ENCODE measurements at regions not wholly inside any gene's neighbourhood (a gene's known extent, or its start where the extent isn't known, plus 50 kb on each side); places are given as distances from the start of the nearest gene placed in this dataset.
"Not testable (repeated sequence)": the region's sequence is repeated elsewhere in the genome, so short reads cannot be mapped to it uniquely, and the experiment has no call there.

DNA sequence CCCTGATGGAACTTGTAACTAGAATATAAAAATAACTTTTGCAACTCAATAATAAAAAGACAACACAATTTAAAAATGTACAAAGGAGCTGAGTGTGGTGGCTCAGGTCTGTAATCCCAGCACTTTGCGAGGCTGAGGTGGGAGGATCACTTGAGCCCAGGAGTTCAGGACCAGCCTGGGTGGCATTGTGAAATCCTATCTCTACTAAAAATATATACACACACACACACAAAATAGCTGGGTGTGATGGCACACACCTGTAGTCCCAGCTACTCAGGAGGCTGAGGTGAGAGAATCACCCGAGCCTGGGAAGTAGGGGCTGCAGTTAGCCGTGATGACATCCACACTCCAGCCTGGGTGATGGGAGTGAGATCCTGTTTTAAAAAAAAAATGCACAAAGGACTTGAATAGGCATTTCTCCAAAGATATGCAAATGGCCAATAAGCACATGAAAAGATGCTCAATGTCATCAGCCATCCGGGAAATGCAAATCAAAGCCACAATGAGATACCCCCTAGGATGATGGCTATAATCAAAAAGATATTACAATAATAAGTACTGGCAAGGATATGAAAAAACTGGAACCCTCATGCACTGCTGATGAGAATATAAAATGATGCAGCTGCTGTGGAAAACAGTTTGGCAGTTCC lies 59.8 kb upstream of the SEPTIN5 start:
- ATAC-seq (no peak), DNase-seq (no peak)
- H3K4me1 Mint-ChIP-seq = no peaks in the 10 kb centered on the region
- H3K4me3 Mint-ChIP-seq = no peak overlapping the region
- no peak overlapping the region for H3K27ac Mint-ChIP-seq
- H3K27me3 Mint-ChIP-seq = peaks cover 7% of the 10 kb centered on the region
- peaks cover under 1% of the 10 kb centered on the region for H3K9me3 Mint-ChIP-seq
- peaks cover 1% of the 10 kb centered on the region for H3K36me3 Mint-ChIP-seq (ENCODE audit: low read depth)

DNA sequence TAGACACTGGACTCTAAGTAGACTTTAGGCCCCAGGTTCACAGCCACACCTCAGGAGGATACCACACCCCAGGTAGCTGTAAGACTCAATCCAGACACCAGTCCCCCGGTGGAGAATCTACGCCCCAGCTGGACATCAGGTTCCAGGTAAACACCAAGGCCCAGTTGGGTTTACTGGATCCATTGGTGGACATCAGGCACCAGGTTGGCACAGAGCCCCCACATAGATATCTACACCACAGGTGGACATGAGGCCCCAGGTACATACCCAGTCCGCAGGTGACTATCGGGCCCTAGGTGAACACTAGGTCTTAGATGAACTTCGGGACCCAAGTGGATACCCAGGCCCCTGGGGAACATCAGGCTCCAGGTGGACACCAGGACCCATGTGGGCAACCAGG lies 58.9 kb upstream of the SEPTIN5 start:
- H3K27me3 Mint-ChIP-seq = peaks cover 5% of the 10 kb centered on the region
- no peak overlapping the region for H3K27ac Mint-ChIP-seq
- DNase-seq (no peak), ATAC-seq (no peak)
- no peaks in the 10 kb centered on the region for H3K4me1 Mint-ChIP-seq
- H3K9me3 Mint-ChIP-seq = no peaks in the 10 kb centered on the region
- H3K36me3 Mint-ChIP-seq (ENCODE audit: low read depth) = peaks cover 1% of the 10 kb centered on the region
- H3K4me3 Mint-ChIP-seq = no peak overlapping the region

DNA sequence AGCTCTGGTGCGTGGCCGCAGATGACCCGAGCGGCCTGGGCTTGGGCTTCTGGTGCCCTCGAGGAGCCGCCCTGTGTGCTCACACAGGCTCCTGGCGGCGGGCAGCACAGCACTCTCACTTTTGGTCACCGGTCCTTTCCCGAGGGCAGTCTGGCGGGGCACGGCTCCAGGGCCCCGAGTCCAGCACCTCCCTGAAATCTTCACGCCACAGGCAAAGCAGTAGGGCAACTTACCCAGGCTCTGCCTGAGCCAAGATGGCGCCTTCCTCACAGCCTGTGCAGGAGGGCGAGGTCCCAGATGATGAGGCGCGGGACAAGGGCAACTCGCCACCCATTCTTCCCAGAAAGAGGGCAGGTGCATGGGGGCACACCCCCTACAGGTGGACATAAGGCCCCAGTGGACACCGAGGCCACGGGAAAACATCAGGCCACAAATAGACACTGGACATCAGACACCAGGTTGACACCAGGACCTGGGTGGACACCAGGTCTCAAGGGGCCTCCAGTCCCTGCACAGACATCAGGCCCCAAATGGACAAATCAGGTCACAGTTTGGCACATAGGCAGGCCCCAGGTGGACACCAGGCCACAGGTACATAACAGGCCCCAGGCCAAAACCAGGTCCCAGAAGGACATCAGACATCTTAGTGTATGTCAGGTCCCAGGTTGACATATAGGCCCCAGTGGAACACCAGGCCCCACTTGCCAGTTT lies 57.6 kb upstream of the SEPTIN5 start:
- Mint-ChIP-seq H3K4me3 (no peak overlapping the region), H3K27ac (no peak overlapping the region), H3K36me3 (ENCODE audit: low read depth) (peaks cover 1% of the 10 kb centered on the region), H3K9me3 (no peaks in the 10 kb centered on the region), H3K4me1 (no peaks in the 10 kb centered on the region), H3K27me3 (no peaks in the 10 kb centered on the region)
- no peak for ATAC-seq
- no peak for DNase-seq

DNA sequence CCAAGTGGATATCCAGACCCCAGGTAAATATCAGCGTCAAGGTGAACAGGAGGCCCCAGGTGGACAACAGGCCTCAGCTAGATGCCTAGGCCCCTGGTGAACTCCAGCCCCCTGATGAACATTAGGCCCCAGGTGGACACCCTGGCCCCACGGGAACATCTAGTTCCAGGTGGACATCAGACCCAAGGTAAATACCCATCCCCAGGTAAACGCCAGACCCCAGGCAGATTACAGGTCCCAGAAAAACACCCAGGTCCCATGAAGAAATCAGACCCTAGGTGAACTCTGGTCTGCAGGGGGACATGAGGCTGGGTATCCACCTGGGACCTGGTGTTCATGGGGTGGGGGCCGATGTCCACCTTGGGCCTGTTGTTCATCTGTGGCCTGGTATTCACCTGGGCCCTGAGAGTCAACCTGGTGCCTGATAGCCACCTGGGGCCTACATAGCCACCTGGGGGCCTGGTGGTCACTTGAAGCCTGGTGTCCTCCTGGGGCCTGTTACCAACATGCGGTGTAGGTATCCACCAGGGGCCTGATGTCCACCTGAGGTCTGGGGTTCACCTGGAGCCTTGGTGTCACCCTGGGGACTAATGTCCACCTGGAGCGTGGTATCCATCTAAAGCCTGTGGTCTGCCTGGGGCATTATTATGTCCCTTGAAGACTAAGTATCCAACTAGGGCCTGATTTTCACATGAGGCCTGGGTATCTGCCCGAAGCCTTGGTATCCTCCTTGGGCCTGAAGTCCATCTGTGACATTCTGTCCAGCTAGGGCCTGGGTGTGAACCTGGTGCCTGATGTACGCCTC lies 56.8 kb upstream of the SEPTIN5 start:
- H3K4me1 Mint-ChIP-seq = no peaks in the 10 kb centered on the region
- H3K36me3 Mint-ChIP-seq (ENCODE audit: low read depth) = peaks cover 1% of the 10 kb centered on the region
- no peaks in the 10 kb centered on the region for H3K27me3 Mint-ChIP-seq
- H3K27ac Mint-ChIP-seq = no peak overlapping the region
- ATAC-seq (no peak), DNase-seq (no peak)
- H3K9me3 Mint-ChIP-seq = no peaks in the 10 kb centered on the region
- no peak overlapping the region for H3K4me3 Mint-ChIP-seq

DNA sequence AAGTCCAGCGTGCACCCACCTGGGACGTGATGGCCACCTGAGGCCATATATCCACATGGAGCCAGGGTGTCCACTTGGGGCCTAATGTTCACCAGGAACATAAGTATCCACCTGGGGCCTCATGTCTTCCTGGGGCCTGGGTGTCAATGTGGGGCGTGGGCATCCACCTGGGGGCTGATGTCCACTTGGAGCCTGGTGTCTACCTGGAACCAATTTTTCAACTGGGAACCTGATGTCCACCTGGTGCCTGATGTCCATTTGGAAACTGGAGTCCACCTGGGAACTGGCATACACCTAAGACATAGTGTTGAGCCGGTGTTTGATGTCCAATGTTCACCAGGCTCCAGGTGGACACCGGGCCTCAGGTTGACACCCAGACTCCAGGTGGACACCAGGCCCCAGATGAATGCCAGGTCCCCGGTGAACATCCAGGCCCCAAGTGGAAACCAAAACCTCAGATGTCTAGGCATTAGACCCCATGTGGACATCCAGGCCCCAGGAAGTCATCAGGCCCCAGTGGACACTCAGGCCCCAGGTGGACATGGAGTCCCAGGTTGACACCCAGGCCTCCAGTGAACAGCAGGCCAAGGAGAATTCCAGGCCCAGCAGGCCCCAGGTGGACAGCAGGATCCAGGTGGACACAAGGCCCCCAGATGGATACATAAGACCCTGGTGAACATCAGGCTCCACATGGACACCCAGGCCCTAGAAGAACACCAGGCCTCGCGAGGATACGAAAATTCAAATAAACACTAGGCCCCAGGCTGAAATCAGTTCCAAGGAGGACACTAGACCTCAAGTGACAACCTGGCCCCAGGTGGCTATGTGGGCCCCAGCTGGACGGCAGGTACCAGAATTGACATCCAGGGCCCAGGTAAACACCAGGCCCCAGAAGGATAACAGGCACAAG lies 56.0 kb upstream of the SEPTIN5 start:
- H3K27ac Mint-ChIP-seq = no peak overlapping the region
- ATAC-seq (no peak), DNase-seq (no peak)
- no peaks in the 10 kb centered on the region for H3K27me3 Mint-ChIP-seq
- H3K4me3 Mint-ChIP-seq = no peak overlapping the region
- H3K4me1 Mint-ChIP-seq = no peaks in the 10 kb centered on the region
- no peaks in the 10 kb centered on the region for H3K9me3 Mint-ChIP-seq
- peaks cover 1% of the 10 kb centered on the region for H3K36me3 Mint-ChIP-seq (ENCODE audit: low read depth)

DNA sequence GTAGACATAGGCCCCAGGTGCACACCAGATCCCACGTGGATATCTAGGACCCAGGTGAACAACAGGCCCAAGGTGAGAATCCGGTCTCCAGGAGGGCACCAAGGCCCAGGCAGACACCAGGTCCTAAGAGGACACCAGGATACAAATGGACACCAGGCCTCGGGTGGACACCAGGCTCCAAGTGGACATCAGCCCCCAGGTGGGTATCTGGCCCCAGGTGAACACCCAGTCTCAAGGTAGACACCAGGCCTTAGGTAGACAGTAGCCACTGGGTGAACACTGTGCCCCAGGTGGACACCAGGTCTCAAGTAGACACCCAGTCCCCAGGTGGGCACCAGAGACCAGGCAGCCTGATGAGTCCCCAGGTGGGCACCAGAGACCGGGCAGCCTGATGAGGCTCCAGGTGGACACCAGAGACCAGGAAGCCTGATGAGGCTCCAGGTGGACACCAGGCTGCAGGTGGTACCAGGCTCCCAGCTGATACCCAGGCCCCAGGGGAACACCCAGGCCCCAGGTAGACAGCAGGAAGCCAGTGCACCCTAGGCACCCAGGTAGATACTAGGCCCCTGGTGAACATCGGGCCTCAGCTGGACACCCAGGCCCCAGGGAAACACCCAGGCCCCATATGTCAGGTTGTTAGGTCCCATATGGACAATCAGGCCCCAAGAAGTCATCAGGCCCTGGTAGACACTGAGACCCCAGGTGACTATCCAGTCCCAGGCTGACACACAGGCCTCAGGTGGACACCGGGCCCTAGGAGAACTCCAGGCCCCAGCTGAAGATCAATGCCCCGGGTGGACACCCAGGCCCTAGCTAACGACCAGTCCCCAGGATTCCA lies 55.1 kb upstream of the SEPTIN5 start:
- ATAC-seq (no peak), DNase-seq (no peak)
- no peak overlapping the region for H3K27ac Mint-ChIP-seq
- H3K27me3 Mint-ChIP-seq = peaks cover 2% of the 10 kb centered on the region
- no peaks in the 10 kb centered on the region for H3K9me3 Mint-ChIP-seq
- peaks cover 1% of the 10 kb centered on the region for H3K36me3 Mint-ChIP-seq (ENCODE audit: low read depth)
- H3K4me3 Mint-ChIP-seq = no peak overlapping the region
- H3K4me1 Mint-ChIP-seq = no peaks in the 10 kb centered on the region

DNA sequence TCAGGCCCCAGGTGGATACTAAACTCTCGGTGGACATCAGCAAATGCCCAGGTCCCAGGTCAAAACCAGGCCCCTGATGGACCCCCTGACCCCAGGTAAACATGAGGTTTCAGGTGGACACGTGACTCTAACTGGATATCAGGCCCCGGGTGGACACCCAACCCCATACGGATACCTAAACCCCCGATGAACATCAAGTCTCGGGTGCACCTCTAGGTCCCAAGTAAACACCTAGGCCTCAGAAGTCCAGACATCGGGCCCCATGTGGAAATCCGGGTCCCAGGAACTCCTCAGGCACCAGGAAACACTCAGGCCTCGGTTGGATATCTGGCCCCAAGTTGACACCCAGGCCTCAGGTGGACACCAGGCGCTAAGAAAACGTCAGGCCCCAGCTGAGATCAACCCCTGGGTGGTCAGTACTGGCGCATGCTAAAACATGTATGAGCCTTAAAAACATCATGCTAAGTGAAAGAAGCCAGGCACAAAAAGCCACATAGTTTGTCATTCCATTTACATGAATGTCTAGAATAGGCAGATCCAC lies 54.4 kb upstream of the SEPTIN5 start:
- ATAC-seq (no peak), DNase-seq (no peak)
- Mint-ChIP-seq H3K4me1 (no peaks in the 10 kb centered on the region), H3K9me3 (no peaks in the 10 kb centered on the region), H3K4me3 (no peak overlapping the region), H3K27ac (no peak overlapping the region), H3K36me3 (ENCODE audit: low read depth) (peaks cover 1% of the 10 kb centered on the region), H3K27me3 (peaks cover 4% of the 10 kb centered on the region)

DNA sequence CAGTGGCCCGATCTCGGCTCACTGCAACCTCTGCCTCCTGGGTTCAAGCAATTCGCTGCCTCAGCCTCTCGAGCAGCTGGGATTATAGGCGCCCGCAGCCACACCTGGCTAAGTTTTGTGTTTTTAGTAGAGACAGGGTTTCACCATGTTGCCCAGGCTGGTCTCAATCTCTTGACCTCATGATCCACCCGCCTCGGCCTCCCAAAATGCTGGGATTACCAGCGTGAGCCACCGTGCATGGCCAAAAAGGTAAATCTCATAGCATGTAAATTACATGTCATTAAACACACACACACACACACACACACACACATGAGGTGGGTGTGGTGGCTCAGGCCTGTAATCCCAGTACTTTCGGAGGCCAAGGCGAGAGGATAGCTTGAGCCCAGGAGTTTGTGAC lies 53.7 kb upstream of the SEPTIN5 start:
- not testable (repeated sequence) for H3K9me3 Mint-ChIP-seq, H3K4me3 Mint-ChIP-seq

DNA sequence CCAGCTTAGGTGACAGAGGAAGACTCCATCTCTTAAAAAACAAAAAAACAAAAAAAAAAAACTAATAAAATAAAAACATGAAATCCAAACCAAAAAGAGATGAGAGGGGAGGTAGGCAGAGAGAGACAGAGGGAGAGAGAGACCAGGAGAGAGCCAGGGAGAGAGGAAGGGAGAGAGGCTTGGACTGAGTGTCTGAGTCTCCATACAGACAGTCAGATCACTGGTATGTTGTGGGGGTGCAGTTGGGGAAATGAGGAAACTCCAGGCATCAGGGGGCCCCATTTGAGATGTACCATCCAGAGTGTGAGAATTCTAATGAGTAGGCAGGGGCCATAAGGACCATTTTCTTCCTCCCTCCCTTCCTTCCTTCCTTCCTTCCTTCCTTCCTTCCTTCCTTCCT lies 53.1 kb upstream of the SEPTIN5 start:
- Mint-ChIP-seq H3K9me3 (no peaks in the 10 kb centered on the region), H3K27me3 (peaks cover 4% of the 10 kb centered on the region), H3K4me1 (no peaks in the 10 kb centered on the region), H3K27ac (no peak overlapping the region), H3K36me3 (ENCODE audit: low read depth) (no peaks in the 10 kb centered on the region), H3K4me3 (no peak overlapping the region)
- no peak for ATAC-seq
- no peak for DNase-seq

More for the DNA sequence above, 53.7 kb upstream of the SEPTIN5 start:
- H3K36me3 Mint-ChIP-seq (ENCODE audit: low read depth); H3K4me1 Mint-ChIP-seq; H3K27me3 Mint-ChIP-seq; H3K27ac Mint-ChIP-seq; ATAC-seq; DNase-seq: not testable (repeated sequence)

DNA sequence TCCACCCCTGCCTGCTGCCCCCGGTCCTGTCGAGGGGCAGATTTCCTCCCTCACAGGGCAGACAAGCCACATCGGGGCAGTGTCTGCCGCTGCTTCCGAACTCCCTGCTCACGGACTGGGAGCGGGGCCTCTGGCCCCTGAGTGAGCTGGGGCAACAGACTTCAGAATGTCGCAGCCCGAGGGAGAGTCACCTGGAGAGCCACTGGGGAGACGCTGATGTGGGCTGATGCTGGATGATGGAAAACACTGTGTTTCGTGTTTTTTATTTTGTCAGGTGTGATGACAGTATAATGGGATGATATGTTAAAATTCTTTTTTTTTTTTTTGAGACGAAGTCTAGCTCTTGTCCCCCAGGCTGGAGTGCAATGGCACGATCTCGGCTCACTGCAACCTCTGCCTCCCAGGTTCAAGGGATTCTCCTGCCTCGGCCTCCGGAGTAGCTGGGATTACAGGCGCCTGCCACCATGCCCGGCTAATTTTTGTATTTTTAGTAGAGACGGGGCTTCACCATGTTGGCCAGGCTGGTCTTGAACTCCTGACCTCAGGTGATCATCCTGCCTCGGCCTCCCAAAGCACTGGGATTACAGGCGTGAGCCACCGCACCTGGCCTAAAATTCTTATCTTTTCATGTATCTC lies 52.1 kb upstream of the SEPTIN5 start:
- H3K9me3 Mint-ChIP-seq; ATAC-seq; DNase-seq; H3K4me1 Mint-ChIP-seq; H3K4me3 Mint-ChIP-seq; H3K27ac Mint-ChIP-seq; H3K27me3 Mint-ChIP-seq; H3K36me3 Mint-ChIP-seq (ENCODE audit: low read depth): not testable (repeated sequence)

DNA sequence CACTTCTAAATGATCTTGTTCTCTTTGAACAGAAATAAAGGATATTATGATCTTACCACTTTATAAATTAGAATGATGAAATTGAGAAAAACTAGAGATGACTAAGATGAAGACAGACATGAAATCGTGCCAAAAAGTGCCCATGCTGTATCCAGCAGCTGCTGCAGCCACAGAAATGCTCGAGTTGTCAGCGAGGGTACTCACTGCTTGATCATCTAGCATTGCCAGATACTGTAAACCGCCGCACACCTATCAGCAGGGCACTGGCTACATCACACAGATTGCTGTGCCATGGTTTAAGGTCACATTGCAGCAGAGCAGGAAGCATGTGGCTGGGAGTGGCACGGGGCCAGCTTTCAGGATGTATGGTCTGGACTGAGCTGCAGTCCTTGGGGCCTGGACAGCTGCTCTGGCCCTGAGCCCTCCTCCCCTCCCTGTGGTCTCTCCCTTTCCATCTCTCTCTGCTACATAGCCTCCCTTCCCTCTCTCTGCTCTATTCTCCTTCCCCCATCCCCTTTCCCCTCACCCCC lies 51.0 kb upstream of the SEPTIN5 start:
- H3K9me3 Mint-ChIP-seq = no peaks in the 10 kb centered on the region

DNA sequence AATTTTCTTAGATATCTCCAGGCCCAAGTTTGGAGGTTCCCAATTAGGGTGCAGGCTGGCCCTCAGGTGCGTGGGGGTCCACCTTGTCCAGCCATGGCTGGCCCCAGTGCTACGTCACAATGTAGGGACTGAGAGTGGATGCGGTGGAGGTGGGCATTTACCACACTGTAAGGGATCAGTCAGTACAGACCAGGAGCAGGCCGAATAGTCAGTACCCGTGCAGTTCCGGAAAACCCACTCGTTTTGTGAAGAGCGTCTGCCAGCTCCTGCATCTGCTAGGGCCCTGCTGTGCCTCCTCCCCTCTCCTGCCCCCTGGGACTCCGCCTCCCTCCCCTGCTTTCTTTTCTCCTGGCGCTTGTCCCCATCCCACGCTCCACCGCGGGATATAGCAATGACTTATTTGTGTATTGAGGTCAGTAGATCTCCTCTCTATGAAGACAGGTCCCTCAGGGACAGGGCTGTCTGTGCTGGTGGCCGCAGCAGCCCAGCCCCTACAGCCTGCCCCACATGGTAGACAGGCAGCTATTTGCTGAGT lies 50.4 kb upstream of the SEPTIN5 start:
- Mint-ChIP-seq H3K9me3 (no peaks in the 10 kb centered on the region), H3K27ac (no peak overlapping the region)

More for the DNA sequence above, 51.0 kb upstream of the SEPTIN5 start:
- ATAC-seq (no peak), DNase-seq (no peak)
- Mint-ChIP-seq H3K4me1 (no peaks in the 10 kb centered on the region), H3K4me3 (no peak overlapping the region), H3K27me3 (peaks cover 4% of the 10 kb centered on the region), H3K27ac (no peak overlapping the region), H3K36me3 (ENCODE audit: low read depth) (no peaks in the 10 kb centered on the region)

DNA sequence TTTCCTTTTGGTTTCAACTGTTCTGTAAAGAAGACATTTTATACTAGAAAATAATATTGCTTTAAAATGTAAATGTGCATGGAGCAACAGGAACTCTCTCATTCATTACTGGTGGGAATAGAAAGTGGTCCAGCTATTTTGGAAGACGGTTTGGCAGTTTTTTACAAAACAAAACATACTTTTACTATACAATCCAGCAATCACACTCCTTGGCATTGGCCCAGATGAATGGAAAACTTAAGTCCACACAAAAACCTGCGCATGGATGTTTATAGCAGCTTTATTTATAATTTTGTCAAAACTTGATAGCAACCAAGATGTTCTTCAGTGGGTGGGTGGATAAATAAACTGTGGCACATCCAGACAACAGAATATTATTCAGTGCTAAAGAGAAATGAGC lies 49.9 kb upstream of the SEPTIN5 start:
- H3K9me3 Mint-ChIP-seq = no peaks in the 10 kb centered on the region
- no peak for DNase-seq
- peaks cover 4% of the 10 kb centered on the region for H3K27me3 Mint-ChIP-seq
- no peak for ATAC-seq
- no peak overlapping the region for H3K4me3 Mint-ChIP-seq
- no peaks in the 10 kb centered on the region for H3K36me3 Mint-ChIP-seq (ENCODE audit: low read depth)
- H3K27ac Mint-ChIP-seq = no peak overlapping the region
- H3K4me1 Mint-ChIP-seq = no peaks in the 10 kb centered on the region

More for the DNA sequence above, 50.4 kb upstream of the SEPTIN5 start:
- no peak for ATAC-seq
- Mint-ChIP-seq H3K4me3 (no peak overlapping the region), H3K36me3 (ENCODE audit: low read depth) (no peaks in the 10 kb centered on the region), H3K27me3 (peaks cover 4% of the 10 kb centered on the region), H3K4me1 (no peaks in the 10 kb centered on the region)
- DNase-seq = no peak
